ENCODE measurements at regions not wholly inside any gene's neighbourhood (a gene's known extent, or its start where the extent isn't known, plus 50 kb on each side); places are given as distances from the start of the nearest gene placed in this dataset.

DNA sequence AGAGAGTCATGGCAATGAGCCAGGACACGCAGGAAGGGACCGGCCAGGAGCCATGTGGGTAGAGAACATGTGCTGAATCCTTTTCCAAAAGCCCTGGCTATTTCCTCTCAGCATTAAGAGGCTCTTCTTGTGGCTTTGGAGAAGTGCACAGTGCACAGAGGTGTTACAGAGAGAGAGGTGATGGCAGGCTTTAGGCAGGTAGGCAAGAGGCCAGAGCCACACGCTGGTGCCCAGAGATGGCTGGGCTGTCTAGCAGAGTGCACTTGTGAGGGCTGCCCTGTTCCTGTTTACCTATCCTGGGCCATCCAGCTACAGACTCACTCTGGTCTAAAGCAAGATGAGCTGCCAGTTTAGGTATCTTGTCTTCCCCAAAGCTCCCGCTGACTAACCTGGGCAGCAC, 402.6 kb downstream of the OCA2 start:
- POLR2A ChIA-PET = no interaction called here
- H3K27me3 Mint-ChIP-seq (ENCODE audit: insufficient read depth, unreplicated experiment) = no peaks in the 10 kb centered on the region

DNA sequence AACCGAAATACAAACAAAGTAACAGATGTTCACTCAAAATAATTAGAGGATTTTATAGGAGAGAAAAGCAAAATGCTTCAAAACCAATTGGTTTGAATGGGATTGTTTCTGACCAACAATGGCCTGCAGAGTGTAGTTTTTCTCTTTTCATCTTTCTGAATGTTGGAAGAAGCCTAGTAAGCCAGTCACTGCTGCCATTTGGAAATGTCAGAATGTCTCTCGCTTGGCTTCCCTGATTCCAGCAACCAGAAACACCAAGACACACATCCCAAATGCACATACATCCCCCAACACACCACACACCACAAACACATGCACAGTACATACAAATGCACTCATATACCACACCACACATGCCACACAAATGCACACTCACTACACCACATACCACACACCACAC, 403.4 kb downstream of the OCA2 start:
- Mint-ChIP-seq H3K9me3 (ENCODE audit: unreplicated experiment) (peaks cover 26% of the 10 kb centered on the region), H3K36me3 (ENCODE audit: insufficient read depth, unreplicated experiment) (no peaks in the 10 kb centered on the region), H3K27ac (ENCODE audit: low read depth, unreplicated experiment) (no peak overlapping the region), H3K27me3 (ENCODE audit: insufficient read depth, unreplicated experiment) (no peaks in the 10 kb centered on the region), H3K4me3 (ENCODE audit: unreplicated experiment) (no peak overlapping the region), H3K4me1 (ENCODE audit: insufficient read depth, unreplicated experiment) (no peaks in the 10 kb centered on the region)
- ChIA-PET POLR2A (no interaction called here), CTCF (no interaction called here)
- BruUV-seq (replicated peaks) = no TSS peak
- intact Hi-C loops (cut with micrococcal nuclease) = no loop called here
- no peak for DNase-seq (ENCODE audit: unreplicated experiment)
- TF ChIP-seq, protein P1, sequence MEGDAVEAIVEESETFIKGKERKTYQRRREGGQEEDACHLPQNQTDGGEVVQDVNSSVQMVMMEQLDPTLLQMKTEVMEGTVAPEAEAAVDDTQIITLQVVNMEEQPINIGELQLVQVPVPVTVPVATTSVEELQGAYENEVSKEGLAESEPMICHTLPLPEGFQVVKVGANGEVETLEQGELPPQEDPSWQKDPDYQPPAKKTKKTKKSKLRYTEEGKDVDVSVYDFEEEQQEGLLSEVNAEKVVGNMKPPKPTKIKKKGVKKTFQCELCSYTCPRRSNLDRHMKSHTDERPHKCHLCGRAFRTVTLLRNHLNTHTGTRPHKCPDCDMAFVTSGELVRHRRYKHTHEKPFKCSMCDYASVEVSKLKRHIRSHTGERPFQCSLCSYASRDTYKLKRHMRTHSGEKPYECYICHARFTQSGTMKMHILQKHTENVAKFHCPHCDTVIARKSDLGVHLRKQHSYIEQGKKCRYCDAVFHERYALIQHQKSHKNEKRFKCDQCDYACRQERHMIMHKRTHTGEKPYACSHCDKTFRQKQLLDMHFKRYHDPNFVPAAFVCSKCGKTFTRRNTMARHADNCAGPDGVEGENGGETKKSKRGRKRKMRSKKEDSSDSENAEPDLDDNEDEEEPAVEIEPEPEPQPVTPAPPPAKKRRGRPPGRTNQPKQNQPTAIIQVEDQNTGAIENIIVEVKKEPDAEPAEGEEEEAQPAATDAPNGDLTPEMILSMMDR (IDR thresholded peaks at IDR 0.05; ENCODE audit: unreplicated experiment) = no peak

More for the DNA sequence above, 402.6 kb downstream of the OCA2 start:
- Mint-ChIP-seq H3K36me3 (ENCODE audit: insufficient read depth, unreplicated experiment) (no peaks in the 10 kb centered on the region), H3K4me1 (ENCODE audit: insufficient read depth, unreplicated experiment) (no peaks in the 10 kb centered on the region), H3K27ac (ENCODE audit: low read depth, unreplicated experiment) (no peak overlapping the region), H3K9me3 (ENCODE audit: unreplicated experiment) (peaks cover 19% of the 10 kb centered on the region), H3K4me3 (ENCODE audit: unreplicated experiment) (no peak overlapping the region)
- CTCF ChIA-PET = no interaction called here
- TF ChIP-seq, protein P1 (IDR thresholded peaks at IDR 0.05; ENCODE audit: unreplicated experiment) = no peak
- DNase-seq (ENCODE audit: unreplicated experiment) = no peak
- intact Hi-C loops (cut with micrococcal nuclease) = no loop called here
- no TSS peak for BruUV-seq (replicated peaks)

DNA sequence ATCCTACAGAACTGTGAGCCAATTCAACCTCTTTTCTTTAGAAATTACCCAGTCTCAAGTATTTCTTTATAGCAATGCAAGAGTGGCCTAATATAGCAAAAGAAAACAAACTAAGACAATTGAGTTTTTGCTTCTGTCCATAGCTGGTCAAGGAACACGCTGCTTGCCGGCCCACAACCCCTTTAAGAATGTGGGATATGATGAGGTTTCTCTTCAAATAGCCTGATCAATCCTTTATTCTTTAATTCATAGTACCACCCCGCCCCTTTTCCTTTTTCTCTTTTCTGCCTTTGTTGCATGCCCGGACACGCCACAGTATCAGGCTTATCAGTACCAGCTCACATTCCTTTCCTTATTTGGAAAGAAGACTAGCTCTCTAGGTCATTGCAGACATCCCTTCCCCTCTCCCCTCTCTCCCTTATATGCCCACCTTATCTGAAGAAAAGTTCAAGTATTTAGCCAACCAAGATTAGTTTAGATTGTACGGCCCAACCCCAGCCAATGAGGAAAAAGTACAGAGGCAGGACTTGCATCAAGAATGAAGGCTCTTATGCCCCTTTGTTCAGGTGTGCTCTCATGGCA, 404.5 kb downstream of the OCA2 start:
- CTCF ChIA-PET = no interaction called here
- POLR2A ChIA-PET = no interaction called here
- Mint-ChIP-seq H3K4me1 (ENCODE audit: insufficient read depth, unreplicated experiment) (no peaks in the 10 kb centered on the region), H3K27ac (ENCODE audit: low read depth, unreplicated experiment) (no peak overlapping the region), H3K36me3 (ENCODE audit: insufficient read depth, unreplicated experiment) (no peaks in the 10 kb centered on the region), H3K9me3 (ENCODE audit: unreplicated experiment) (peaks cover 18% of the 10 kb centered on the region), H3K27me3 (ENCODE audit: insufficient read depth, unreplicated experiment) (no peaks in the 10 kb centered on the region), H3K4me3 (ENCODE audit: unreplicated experiment) (no peak overlapping the region)
- DNase-seq (ENCODE audit: unreplicated experiment) = no peak
- no TSS peak for BruUV-seq (replicated peaks)
- intact Hi-C loops (cut with micrococcal nuclease) = no loop called here
- TF ChIP-seq, protein P1 (IDR thresholded peaks at IDR 0.05; ENCODE audit: unreplicated experiment) = no peak

DNA sequence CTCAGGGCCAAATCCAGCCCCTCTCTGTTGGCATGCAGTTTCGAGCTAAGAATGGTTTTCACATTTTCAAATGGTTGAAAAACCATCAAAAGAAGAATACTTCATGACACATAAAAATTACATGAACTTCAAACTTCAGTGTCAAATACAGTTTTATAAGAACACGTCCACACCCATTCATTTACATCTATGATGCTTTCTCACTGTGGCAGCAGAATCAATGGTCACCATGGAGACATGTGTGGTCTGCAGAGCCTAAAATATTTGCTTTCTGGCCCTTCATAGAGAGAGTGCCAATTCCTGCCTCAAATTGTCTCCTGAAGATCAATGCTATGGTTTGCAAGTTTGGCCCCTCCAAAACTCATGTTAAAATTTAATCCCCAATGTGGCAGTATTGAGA, 405.8 kb downstream of the OCA2 start:
- no peaks in the 10 kb centered on the region for H3K36me3 Mint-ChIP-seq (ENCODE audit: insufficient read depth, unreplicated experiment)
- BruUV-seq (replicated peaks) = no TSS peak
- no peak for DNase-seq (ENCODE audit: unreplicated experiment)
- no peaks in the 10 kb centered on the region for H3K4me1 Mint-ChIP-seq (ENCODE audit: insufficient read depth, unreplicated experiment)
- CTCF ChIA-PET = no interaction called here
- peaks cover 18% of the 10 kb centered on the region for H3K9me3 Mint-ChIP-seq (ENCODE audit: unreplicated experiment)
- H3K27me3 Mint-ChIP-seq (ENCODE audit: insufficient read depth, unreplicated experiment) = no peaks in the 10 kb centered on the region
- TF ChIP-seq, protein P1 (IDR thresholded peaks at IDR 0.05; ENCODE audit: unreplicated experiment) = no peak
- intact Hi-C loops (cut with micrococcal nuclease) = no loop called here
- no peak overlapping the region for H3K27ac Mint-ChIP-seq (ENCODE audit: low read depth, unreplicated experiment)
- H3K4me3 Mint-ChIP-seq (ENCODE audit: unreplicated experiment) = no peak overlapping the region
- POLR2A ChIA-PET = no interaction called here
